SK-N-MC (cell line): ENCODE measurements at regions not wholly inside any gene's neighbourhood (a gene's known extent, or its start where the extent isn't known, plus 50 kb on each side); places are given as distances from the start of the nearest gene placed in this dataset.

Experiments used
- DNase-seq: peaks from one replicate; pipeline ENCODE4 v3.0.0-alpha.2; 2011; ENCODE audit warnings: low read depth, low spot score
- H3K27ac ChIP-seq: fragments of 200-600 bp; sonication (generic); 2 replicates; pipeline ENCODE4 v1.5.1; 2016; ENCODE audit warnings: mixed run types
- H3K36me3 ChIP-seq: fragments of 200-600 bp; sonication (generic); 2 replicates; pipeline ENCODE4 v1.6.1; 2017; ENCODE audit warnings: antibody characterized with exemption, low read length, mixed read lengths; ENCODE audit not compliant: insufficient read depth
- H3K4me3 ChIP-seq: fragments of 200-600 bp; sonication (generic); 2 replicates; pipeline ENCODE4 v1.5.1; 2016
- H3K9ac ChIP-seq: fragments of 200-600 bp; sonication (generic); 2 replicates; pipeline ENCODE4 v1.8.0; 2017; ENCODE audit warnings: mixed run types, mixed read lengths; ENCODE audit not compliant: insufficient read length
- H3K9me3 ChIP-seq: fragments of 200-600 bp; sonication (generic); 2 replicates; pipeline ENCODE4 v1.6.1; 2017; ENCODE audit warnings: low read depth, mild to moderate bottlenecking, antibody characterized with exemption, low read length, moderate library complexity, mixed read lengths
- EZH2 ChIP-seq: fragments of 200-600 bp; sonication (generic); IDR thresholded peaks from one replicate; pipeline ENCODE4 v1.6.1; 2017; ENCODE audit warnings: antibody characterized with exemption
- FOXP2 ChIP-seq: optimal IDR thresholded peaks from 2 replicates; pipeline ENCODE3; 2011; ENCODE audit warnings: mild to moderate bottlenecking, moderate library complexity; ENCODE audit not compliant: insufficient read depth; ENCODE audit errors: extremely low read length, control extremely low read depth
- POLR2AphosphoS5 ChIP-seq: IDR thresholded peaks from 2 replicates; pipeline ENCODE4 v1.6.1; 2012; ENCODE audit warnings: mild to moderate bottlenecking, low read depth, low read length, borderline replicate concordance

GRCh38 chr7:125112850-125113249 is 183.2 kb upstream of the POT1 start:
- Histone ChIP-seq H3K36me3 (no peaks in the 10 kb centered on the region), H3K9me3 (no peaks in the 10 kb centered on the region), H3K27ac (no peak overlapping the region), H3K9ac (no peak overlapping the region), H3K4me3 (no peak overlapping the region)
- TF ChIP-seq EZH2 (no peak), FOXP2 (no peak), POLR2AphosphoS5 (no peak)
- DNase-seq, result no peak

- no peaks in the 10 kb centered on the region for H3K9me3 ChIP-seq
- H3K36me3 ChIP-seq, result no peaks in the 10 kb centered on the region
- DNase-seq, result no peak
- H3K9ac ChIP-seq, result no peak overlapping the region
- TF ChIP-seq FOXP2 (no peak), POLR2AphosphoS5 (no peak), EZH2 (no peak)
- no peak overlapping the region for H3K27ac ChIP-seq
- no peak overlapping the region for H3K4me3 ChIP-seq
Observed at GRCh38 chr7:125099519-125099918, 169.9 kb upstream of the POT1 start.

GRCh38 chr7:125098377-125098970 is 168.8 kb upstream of the POT1 start:
- Histone ChIP-seq H3K36me3 (no peaks in the 10 kb centered on the region), H3K9ac (no peak overlapping the region), H3K4me3 (no peak overlapping the region), H3K27ac (no peak overlapping the region), H3K9me3 (no peaks in the 10 kb centered on the region)
- no peak for DNase-seq
- no peak for TF ChIP-seq POLR2AphosphoS5
- no peak for TF ChIP-seq FOXP2
- no peak for TF ChIP-seq EZH2

GRCh38 chr7:125090596-125090995 is 161.0 kb upstream of the POT1 start:
- TF ChIP-seq FOXP2 (no peak), POLR2AphosphoS5 (no peak), EZH2 (no peak)
- DNase-seq, result no peak
- H3K9me3 ChIP-seq, result no peaks in the 10 kb centered on the region
- no peak overlapping the region for H3K4me3 ChIP-seq
- H3K9ac ChIP-seq, result no peak overlapping the region
- no peak overlapping the region for H3K27ac ChIP-seq
- no peaks in the 10 kb centered on the region for H3K36me3 ChIP-seq

GRCh38 chr7:125089171-125089570 is 159.5 kb upstream of the POT1 start:
- H3K9me3 ChIP-seq, result no peaks in the 10 kb centered on the region
- H3K4me3 ChIP-seq, result no peak overlapping the region
- no peak overlapping the region for H3K27ac ChIP-seq
- H3K36me3 ChIP-seq, result no peaks in the 10 kb centered on the region
- no peak for TF ChIP-seq POLR2AphosphoS5
- no peak for TF ChIP-seq EZH2
- no peak for TF ChIP-seq FOXP2
- H3K9ac ChIP-seq, result no peak overlapping the region
- no peak for DNase-seq

GRCh38 chr7:125088555-125088954 is 158.9 kb upstream of the POT1 start:
- DNase-seq, result no peak
- Histone ChIP-seq H3K36me3 (no peaks in the 10 kb centered on the region), H3K9me3 (no peaks in the 10 kb centered on the region), H3K4me3 (no peak overlapping the region), H3K9ac (no peak overlapping the region), H3K27ac (no peak overlapping the region)
- TF ChIP-seq EZH2, result no peak
- no peak for TF ChIP-seq FOXP2
- no peak for TF ChIP-seq POLR2AphosphoS5

GRCh38 chr7:125085084-125085483 is 155.5 kb upstream of the POT1 start:
- H3K9me3 ChIP-seq, result no peaks in the 10 kb centered on the region
- H3K4me3 ChIP-seq, result no peak overlapping the region
- no peak overlapping the region for H3K27ac ChIP-seq
- H3K36me3 ChIP-seq, result no peaks in the 10 kb centered on the region
- TF ChIP-seq EZH2 (no peak), FOXP2 (no peak), POLR2AphosphoS5 (no peak)
- no peak overlapping the region for H3K9ac ChIP-seq
- no peak for DNase-seq

GRCh38 chr7:125084196-125084595 is 154.6 kb upstream of the POT1 start:
- Histone ChIP-seq H3K36me3 (no peaks in the 10 kb centered on the region), H3K9ac (no peak overlapping the region), H3K9me3 (no peaks in the 10 kb centered on the region), H3K4me3 (no peak overlapping the region), H3K27ac (no peak overlapping the region)
- DNase-seq, result no peak
- TF ChIP-seq POLR2AphosphoS5 (no peak), EZH2 (no peak), FOXP2 (no peak)

GRCh38 chr7:125074141-125074540 is 144.5 kb upstream of the POT1 start:
- Histone ChIP-seq H3K9me3 (no peaks in the 10 kb centered on the region), H3K9ac (no peak overlapping the region), H3K4me3 (no peak overlapping the region), H3K27ac (no peak overlapping the region), H3K36me3 (no peaks in the 10 kb centered on the region)
- TF ChIP-seq POLR2AphosphoS5, result no peak
- TF ChIP-seq FOXP2, result no peak
- TF ChIP-seq EZH2, result no peak
- DNase-seq, result no peak
